ENCODE measurements at regions not wholly inside any gene's neighbourhood (a gene's known extent, or its start where the extent isn't known, plus 50 kb on each side); places are given as distances from the start of the nearest gene placed in this dataset.
A peak's percentile ranks its signal among the peaks of the same experiment; 100 is the strongest.

DNA sequence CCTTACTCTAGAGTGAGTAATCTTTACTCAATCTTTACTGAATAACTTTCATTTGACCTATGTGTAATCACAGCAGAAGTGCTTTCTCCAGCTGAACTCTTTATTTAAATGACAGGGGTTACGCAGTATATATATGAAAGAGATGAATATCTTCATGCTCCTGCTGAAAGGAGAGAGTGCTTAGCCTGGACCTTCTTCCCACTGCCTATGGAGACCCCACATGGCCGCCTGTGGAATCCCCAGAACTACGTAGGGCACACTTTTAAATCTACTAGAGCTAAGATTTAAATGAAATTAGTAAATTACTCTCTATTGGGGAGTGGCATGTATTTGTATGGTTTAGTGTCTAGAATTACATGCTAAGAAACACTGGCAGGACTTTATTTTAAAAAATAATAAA is 391.2 kb downstream of the ANKRD50 start:
- H3K9ac ChIP-seq (ENCODE audit: low read length): no peak overlapping the region
- ATAC-seq (ENCODE audit: low read depth) (no peak), DNase-seq (no peak)
- WGBS (ENCODE audit: insufficient coverage): no CpG with 5 or more reads among the region's 3 CpGs
- H3K27ac ChIP-seq (ENCODE audit: low read length in 2 of 2): no peak overlapping the region
- no peaks in the 10 kb centered on the region for H3K27me3 ChIP-seq (replicated peaks in 1 of 4; ENCODE audit: control extremely low read depth in 1 of 4, control insufficient read depth in 3 of 4, insufficient read depth in 4 of 4, low read length in 3 of 4)
- CTCF ChIA-PET: interaction anchor here (1.0 to 1.5 kb wide), 3 partner anchors 8 to 1217 kb away, joined by 4 read pairs; no protein-coding TSS in a partner anchor
- no peak overlapping the region for H3K4me3 Mint-ChIP-seq
- no peaks in the 10 kb centered on the region for H3K4me1 ChIP-seq (ENCODE audit: control insufficient read depth in 2 of 2, insufficient read depth in 2 of 2, low read length in 2 of 2)
- H4K20me1 ChIP-seq (ENCODE audit: control insufficient read depth, insufficient read depth, low read length, poor library complexity, severe bottlenecking): no peaks in the 10 kb centered on the region
- H3K27me3 Mint-ChIP-seq: no peaks in the 10 kb centered on the region
- no peak overlapping the region for H3K27ac Mint-ChIP-seq
- no peaks in the 10 kb centered on the region for H3K36me3 ChIP-seq (replicated peaks in 1 of 2; ENCODE audit: control extremely low read depth in 1 of 2, control insufficient read depth in 1 of 2, extremely low read depth in 1 of 2, insufficient read depth in 2 of 2, low read length in 1 of 2)
- no peaks in the 10 kb centered on the region for H3K4me1 Mint-ChIP-seq
- TF ChIP-seq EZH2 (IDR thresholded peaks at IDR 0.05; ENCODE audit: borderline replicate concordance, insufficient read depth, low read depth, low read length, poor library complexity, severe bottlenecking): no peak
- TF ChIP-seq, protein P1, sequence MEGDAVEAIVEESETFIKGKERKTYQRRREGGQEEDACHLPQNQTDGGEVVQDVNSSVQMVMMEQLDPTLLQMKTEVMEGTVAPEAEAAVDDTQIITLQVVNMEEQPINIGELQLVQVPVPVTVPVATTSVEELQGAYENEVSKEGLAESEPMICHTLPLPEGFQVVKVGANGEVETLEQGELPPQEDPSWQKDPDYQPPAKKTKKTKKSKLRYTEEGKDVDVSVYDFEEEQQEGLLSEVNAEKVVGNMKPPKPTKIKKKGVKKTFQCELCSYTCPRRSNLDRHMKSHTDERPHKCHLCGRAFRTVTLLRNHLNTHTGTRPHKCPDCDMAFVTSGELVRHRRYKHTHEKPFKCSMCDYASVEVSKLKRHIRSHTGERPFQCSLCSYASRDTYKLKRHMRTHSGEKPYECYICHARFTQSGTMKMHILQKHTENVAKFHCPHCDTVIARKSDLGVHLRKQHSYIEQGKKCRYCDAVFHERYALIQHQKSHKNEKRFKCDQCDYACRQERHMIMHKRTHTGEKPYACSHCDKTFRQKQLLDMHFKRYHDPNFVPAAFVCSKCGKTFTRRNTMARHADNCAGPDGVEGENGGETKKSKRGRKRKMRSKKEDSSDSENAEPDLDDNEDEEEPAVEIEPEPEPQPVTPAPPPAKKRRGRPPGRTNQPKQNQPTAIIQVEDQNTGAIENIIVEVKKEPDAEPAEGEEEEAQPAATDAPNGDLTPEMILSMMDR (IDR thresholded peaks at IDR 0.05): no peak
- no peak overlapping the region for H3K4me3 ChIP-seq (ENCODE audit: control extremely low read depth in 1 of 5, extremely low read depth in 1 of 5, insufficient read depth in 1 of 5, low read depth in 2 of 5, low read length in 4 of 5)
- intact Hi-C loops (cut with micrococcal nuclease): loop anchor here (5.0 kb wide), 1 partner anchor 969 kb away; no protein-coding TSS in a partner anchor
- POLR2A ChIA-PET: no interaction called here
- no peaks in the 10 kb centered on the region for H3K79me2 ChIP-seq (ENCODE audit: control insufficient read depth, insufficient read depth, low read length)
- H3K9me3 ChIP-seq (ENCODE audit: control extremely low read depth in 1 of 3, control insufficient read depth in 2 of 3, insufficient read depth in 1 of 3, low read length in 2 of 3): no peaks in the 10 kb centered on the region
- no peaks in the 10 kb centered on the region for H3K9me3 Mint-ChIP-seq (ENCODE audit: insufficient read depth)
- H2AFZ ChIP-seq (ENCODE audit: insufficient read depth, low read depth, low read length, poor library complexity, severe bottlenecking): no peak overlapping the region
- no peak overlapping the region for H3K4me2 ChIP-seq (replicated peaks; ENCODE audit: low read depth, low read length, poor library complexity, severe bottlenecking)

DNA sequence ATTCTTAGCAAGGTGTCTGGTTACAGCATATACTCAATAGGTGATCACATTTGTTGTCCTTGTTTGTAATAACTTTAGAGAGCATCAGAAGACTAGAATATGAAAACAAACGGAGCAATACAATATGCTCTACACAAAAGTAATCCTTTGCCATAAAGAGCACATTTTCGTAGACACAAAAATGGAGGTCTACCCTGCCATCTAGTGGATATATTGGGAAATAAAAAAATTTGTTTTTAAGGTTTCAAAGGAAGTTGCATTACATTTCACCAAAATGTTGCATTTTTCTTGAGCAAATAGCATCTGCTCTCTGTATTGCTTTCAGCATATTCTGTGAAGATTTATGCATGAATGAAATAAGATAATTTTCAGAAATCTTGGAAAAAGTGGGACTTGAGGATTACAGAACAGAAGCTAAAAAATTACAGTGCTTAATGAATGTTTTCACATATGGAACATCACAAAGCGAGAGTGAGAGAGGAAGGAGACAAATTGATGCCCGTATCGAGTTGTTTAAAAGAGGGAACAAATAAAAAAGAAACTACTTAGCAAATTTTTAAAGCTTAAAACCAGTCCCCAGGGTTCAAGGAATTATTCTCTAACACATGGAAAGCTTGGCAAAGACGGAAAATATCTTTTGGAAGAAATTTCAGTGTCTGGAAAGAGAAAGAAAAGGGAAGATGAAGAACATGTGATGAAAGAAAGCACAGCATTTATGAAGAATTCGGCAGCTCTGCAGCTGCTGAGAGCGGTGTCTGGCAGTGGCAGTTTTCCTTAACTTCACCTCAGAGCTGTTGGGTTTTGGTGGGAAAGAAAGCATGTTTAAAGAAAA is 390.1 kb downstream of the ANKRD50 start:
- no peaks in the 10 kb centered on the region for H3K4me1 ChIP-seq (ENCODE audit: control insufficient read depth in 2 of 2, insufficient read depth in 2 of 2, low read length in 2 of 2)
- H3K4me2 ChIP-seq (replicated peaks; ENCODE audit: low read depth, low read length, poor library complexity, severe bottlenecking): no peak overlapping the region
- TF ChIP-seq, protein P1 (IDR thresholded peaks at IDR 0.05): peak; percentile 84
- TF ChIP-seq EZH2 (IDR thresholded peaks at IDR 0.05; ENCODE audit: borderline replicate concordance, insufficient read depth, low read depth, low read length, poor library complexity, severe bottlenecking): no peak
- no peak overlapping the region for H3K4me3 Mint-ChIP-seq
- CTCF ChIA-PET: interaction anchor here (1.0 to 1.7 kb wide), 9 partner anchors 9 to 1221 kb away, joined by 3 to 10 read pairs (median 5); no protein-coding TSS in a partner anchor
- no peak overlapping the region for H3K4me3 ChIP-seq (ENCODE audit: control extremely low read depth in 1 of 5, extremely low read depth in 1 of 5, insufficient read depth in 1 of 5, low read depth in 2 of 5, low read length in 4 of 5)
- H3K27ac ChIP-seq (ENCODE audit: low read length in 2 of 2): no peak overlapping the region
- POLR2A ChIA-PET: no interaction called here
- no peaks in the 10 kb centered on the region for H3K9me3 ChIP-seq (ENCODE audit: control extremely low read depth in 1 of 3, control insufficient read depth in 2 of 3, insufficient read depth in 1 of 3, low read length in 2 of 3)
- no peaks in the 10 kb centered on the region for H3K4me1 Mint-ChIP-seq
- H3K27me3 Mint-ChIP-seq: no peaks in the 10 kb centered on the region
- no peak overlapping the region for H3K9ac ChIP-seq (ENCODE audit: low read length)
- H3K36me3 ChIP-seq (replicated peaks in 1 of 2; ENCODE audit: control extremely low read depth in 1 of 2, control insufficient read depth in 1 of 2, extremely low read depth in 1 of 2, insufficient read depth in 2 of 2, low read length in 1 of 2): no peaks in the 10 kb centered on the region
- H3K79me2 ChIP-seq (ENCODE audit: control insufficient read depth, insufficient read depth, low read length): no peaks in the 10 kb centered on the region
- ATAC-seq (ENCODE audit: low read depth) (no peak), DNase-seq (peak; percentile 30)
- 90% methylated on average over 2 of the region's 8 CpGs for WGBS (ENCODE audit: insufficient coverage)
- intact Hi-C loops (cut with micrococcal nuclease): loop anchor here (2.0 to 5.0 kb wide), 2 partner anchors 970 to 1564 kb away; no protein-coding TSS in a partner anchor
- no peaks in the 10 kb centered on the region for H4K20me1 ChIP-seq (ENCODE audit: control insufficient read depth, insufficient read depth, low read length, poor library complexity, severe bottlenecking)
- no peaks in the 10 kb centered on the region for H3K9me3 Mint-ChIP-seq (ENCODE audit: insufficient read depth)
- no peaks in the 10 kb centered on the region for H3K27me3 ChIP-seq (replicated peaks in 1 of 4; ENCODE audit: control extremely low read depth in 1 of 4, control insufficient read depth in 3 of 4, insufficient read depth in 4 of 4, low read length in 3 of 4)
- H3K27ac Mint-ChIP-seq: no peak overlapping the region
- no peak overlapping the region for H2AFZ ChIP-seq (ENCODE audit: insufficient read depth, low read depth, low read length, poor library complexity, severe bottlenecking)

All from B cell (primary cell).